Cardiac fibroblast (primary cell): ENCODE measurements at regions not wholly inside any gene's neighbourhood (a gene's known extent, or its start where the extent isn't known, plus 50 kb on each side); places are given as distances from the start of the nearest gene placed in this dataset.

Experiments used
- DNase-seq, 2 donors: peaks; one replicate each; pipeline versions ENCODE4 v3.0.0 to v3.0.0-alpha.2; 2010; ENCODE audit warnings: low read depth in 2 of 2
- H3K4me3 ChIP-seq, 2 donors: replicated peaks in 1 of 2; 1 replicate in 1 of 2; 2 replicates in 1 of 2; pipeline ENCODE4 v1.5.1; 2011; ENCODE audit warnings: low read depth in 2 of 2, low read length in 2 of 2, mild to moderate bottlenecking in 2 of 2, moderate library complexity in 1 of 2
- CTCF ChIP-seq: IDR thresholded peaks from one replicate; pipeline ENCODE4 v1.5.1; 2011; ENCODE audit warnings: low read depth, mild to moderate bottlenecking, low read length, inconsistent platforms

GRCh38 chr12:91633734-91634357 is 451.2 kb upstream of the DCN start:
- no peak overlapping the region for H3K4me3 ChIP-seq
- TF ChIP-seq CTCF = no peak
- no peak for DNase-seq

GRCh38 chr12:91633206-91633605 is 450.6 kb upstream of the DCN start:
- DNase-seq = no peak
- H3K4me3 ChIP-seq = no peak overlapping the region
- no peak for TF ChIP-seq CTCF

- TF ChIP-seq CTCF = no peak
- no peak for DNase-seq
- no peak overlapping the region for H3K4me3 ChIP-seq
Measured at GRCh38 chr12:91632042-91632786, 449.6 kb upstream of the DCN start.

GRCh38 chr12:91630596-91631293 is 448.1 kb upstream of the DCN start:
- no peak overlapping the region for H3K4me3 ChIP-seq
- TF ChIP-seq CTCF = no peak
- no peak for DNase-seq

GRCh38 chr12:91630083-91630482 is 447.5 kb upstream of the DCN start:
- no peak overlapping the region for H3K4me3 ChIP-seq
- DNase-seq = no peak
- no peak for TF ChIP-seq CTCF

GRCh38 chr12:91629440-91629839 is 446.8 kb upstream of the DCN start:
- no peak for TF ChIP-seq CTCF
- no peak overlapping the region for H3K4me3 ChIP-seq
- no peak for DNase-seq
